ENCODE measurements at regions not wholly inside any gene's neighbourhood (a gene's known extent, or its start where the extent isn't known, plus 50 kb on each side); places are given as distances from the start of the nearest gene placed in this dataset.

DNA sequence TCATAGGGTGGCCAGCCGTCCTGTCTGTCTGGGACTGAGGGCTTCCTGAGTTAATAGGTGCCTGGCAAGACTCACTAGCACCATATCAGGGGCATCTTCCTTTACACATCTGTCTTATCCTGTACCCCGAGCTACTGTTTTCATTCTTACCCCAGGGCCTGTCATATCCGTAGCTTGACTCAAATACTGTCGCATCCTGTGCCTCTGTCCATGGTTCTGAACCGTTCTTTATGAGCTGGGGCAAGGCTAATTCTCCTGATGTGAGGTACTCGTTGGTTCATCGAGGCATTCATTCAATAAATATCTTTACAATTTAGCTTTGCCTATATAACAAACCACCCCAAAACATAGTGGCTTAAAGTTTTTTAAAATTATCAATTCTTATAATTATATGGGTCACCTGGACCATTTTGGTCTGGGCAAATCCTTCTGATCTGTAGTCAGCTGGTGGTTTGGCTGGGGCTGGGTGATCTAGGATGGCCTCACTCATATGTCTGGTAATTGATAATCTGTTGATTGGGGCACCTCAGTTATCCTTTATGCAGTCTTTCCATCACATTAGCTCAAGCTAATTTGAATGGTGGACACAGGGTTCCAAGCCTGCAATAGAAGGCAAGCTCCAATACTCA is 121.2 kb downstream of the TLE3 start:
- no peak for TF ChIP-seq POLR2A (IDR thresholded peaks at IDR 0.05)
- TF ChIP-seq, protein P1, sequence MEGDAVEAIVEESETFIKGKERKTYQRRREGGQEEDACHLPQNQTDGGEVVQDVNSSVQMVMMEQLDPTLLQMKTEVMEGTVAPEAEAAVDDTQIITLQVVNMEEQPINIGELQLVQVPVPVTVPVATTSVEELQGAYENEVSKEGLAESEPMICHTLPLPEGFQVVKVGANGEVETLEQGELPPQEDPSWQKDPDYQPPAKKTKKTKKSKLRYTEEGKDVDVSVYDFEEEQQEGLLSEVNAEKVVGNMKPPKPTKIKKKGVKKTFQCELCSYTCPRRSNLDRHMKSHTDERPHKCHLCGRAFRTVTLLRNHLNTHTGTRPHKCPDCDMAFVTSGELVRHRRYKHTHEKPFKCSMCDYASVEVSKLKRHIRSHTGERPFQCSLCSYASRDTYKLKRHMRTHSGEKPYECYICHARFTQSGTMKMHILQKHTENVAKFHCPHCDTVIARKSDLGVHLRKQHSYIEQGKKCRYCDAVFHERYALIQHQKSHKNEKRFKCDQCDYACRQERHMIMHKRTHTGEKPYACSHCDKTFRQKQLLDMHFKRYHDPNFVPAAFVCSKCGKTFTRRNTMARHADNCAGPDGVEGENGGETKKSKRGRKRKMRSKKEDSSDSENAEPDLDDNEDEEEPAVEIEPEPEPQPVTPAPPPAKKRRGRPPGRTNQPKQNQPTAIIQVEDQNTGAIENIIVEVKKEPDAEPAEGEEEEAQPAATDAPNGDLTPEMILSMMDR (IDR thresholded peaks at IDR 0.05), result no peak
- TF ChIP-seq POLR2AphosphoS5 (IDR thresholded peaks at IDR 0.05), result no peak

All from prostate gland (tissue), 2 donors.